H1 (cell line): ENCODE measurements at regions not wholly inside any gene's neighbourhood (a gene's known extent, or its start where the extent isn't known, plus 50 kb on each side); places are given as distances from the start of the nearest gene placed in this dataset.

Source experiments
- CTCF ChIA-PET: fragments of 300-600 bp; sonication (Branson Sonifier 250); formaldehyde crosslinking; loops from one replicate; lab custom pipeline; 2021; ENCODE audit not compliant: partially characterized antibody; lab: Charles Lee
- POLR2A ChIA-PET: fragments of 300-600 bp; sonication (Branson Sonifier 250); formaldehyde crosslinking; loops from one replicate; lab custom pipeline; 2021; ENCODE audit warnings: inconsistent platforms; ENCODE audit not compliant: partially characterized antibody; lab: Charles Lee
- DNase-seq, 2 experiments: peaks; one replicate each; pipeline versions ENCODE4 v3.0.0 to v3.0.0-alpha.2; 2010 to 2022; ENCODE audit warnings: low spot score in 2 of 2, low read depth in 1 of 2, mixed read lengths in 1 of 2
- FAIRE-seq: peaks from 2 replicates; lab custom pipeline; 2011; peaks lifted over from hg19 to GRCh38; lab: Jason Lieb, UNC
- H2AFZ ChIP-seq: 2 replicates; pipeline ENCODE4 v1.8.1; 2012; ENCODE audit warnings: low read length, inconsistent platforms
- H2AK5ac ChIP-seq: 2 replicates; pipeline ENCODE4 v1.6.1; 2013; ENCODE audit warnings: low read depth, low read length
- H2BK120ac ChIP-seq: replicated peaks from 2 replicates; pipeline ENCODE3; 2013; ENCODE audit warnings: low read depth, low read length, inconsistent platforms
- H2BK12ac ChIP-seq: 2 replicates; pipeline ENCODE4 v1.6.1; 2013; ENCODE audit warnings: low read depth, low read length
- H2BK15ac ChIP-seq: 2 replicates; pipeline ENCODE4 v1.6.1; 2013; ENCODE audit warnings: low read length
- H2BK20ac ChIP-seq: 2 replicates; pipeline ENCODE4 v1.6.1; 2013; ENCODE audit warnings: low read length
- H2BK5ac ChIP-seq: 2 replicates; pipeline ENCODE4 v1.6.1; 2013; ENCODE audit warnings: low read depth, low read length
- H3K14ac ChIP-seq: 2 replicates; pipeline ENCODE4 v1.6.1; 2013; ENCODE audit warnings: inconsistent platforms; ENCODE audit not compliant: insufficient read length
- H3K18ac ChIP-seq: 2 replicates; pipeline ENCODE4 v1.6.1; 2013; ENCODE audit warnings: low read length; ENCODE audit errors: extremely low read depth
- H3K23ac ChIP-seq: 2 replicates; pipeline ENCODE4 v1.6.1; 2013; ENCODE audit warnings: inconsistent platforms; ENCODE audit not compliant: insufficient read length
- H3K23me2 ChIP-seq: 2 replicates; pipeline ENCODE4 v1.6.1; 2013; ENCODE audit warnings: low read depth, low read length
- H3K27ac ChIP-seq: 2 replicates; pipeline ENCODE4 v1.6.1; 2011; ENCODE audit warnings: low read depth, low read length, inconsistent platforms
- H3K27me3 ChIP-seq, 4 experiments: replicated peaks in 1 of 4; 1 replicate in 1 of 4; 2 replicates in 3 of 4; pipeline versions ENCODE4 v1.6.1 to v1.8.1; 2011 to 2013; ENCODE audit warnings: low read length in 3 of 4, mild to moderate bottlenecking in 3 of 4, inconsistent platforms in 2 of 4, mixed read lengths in 2 of 4, moderate library complexity in 1 of 4; ENCODE audit not compliant: control insufficient read depth in 3 of 4, insufficient read depth in 3 of 4; ENCODE audit errors: extremely low read depth in 1 of 4
- H3K36me3 ChIP-seq, 4 experiments: 2 replicates each; pipeline versions ENCODE4 v1.6.1 to v1.8.1; 2011 to 2013; ENCODE audit warnings: mild to moderate bottlenecking in 4 of 4, low read length in 3 of 4, moderate library complexity in 2 of 4, control low read depth in 1 of 4, inconsistent platforms in 1 of 4; ENCODE audit not compliant: insufficient read depth in 4 of 4, control insufficient read depth in 2 of 4
- H3K4ac ChIP-seq: replicated peaks from 2 replicates; pipeline ENCODE3; 2013; ENCODE audit warnings: low read length, low read depth, mixed read lengths, inconsistent platforms; ENCODE audit not compliant: insufficient read length
- H3K4me1 ChIP-seq, 4 experiments: replicated peaks in 1 of 4; 1 replicate in 1 of 4; 2 replicates in 3 of 4; pipeline versions ENCODE4 v1.6.1 to v1.8.1; 2011 to 2013; ENCODE audit warnings: low read length in 3 of 4, inconsistent platforms in 2 of 4, mixed read lengths in 1 of 4; ENCODE audit not compliant: insufficient read depth in 4 of 4, control insufficient read depth in 3 of 4
- H3K4me2 ChIP-seq, 2 experiments: 2 replicates each; pipeline versions ENCODE4 v1.6.1 to v1.8.1; 2011 to 2013; ENCODE audit warnings: low read depth in 2 of 2, low read length in 2 of 2, control low read depth in 1 of 2, inconsistent platforms in 1 of 2, mild to moderate bottlenecking in 1 of 2; ENCODE audit not compliant: insufficient read depth in 1 of 2
- H3K4me3 ChIP-seq, 4 experiments: fragments of 200-600, 300-600 bp in 1 of 4; sonication (generic), shearing (Covaris generic), sonication (Bioruptor Twin) in 1 of 4; 2 replicates each; pipeline versions ENCODE4 v1.5.1 to v1.8.1; 2011 to 2016; ENCODE audit warnings: low read length in 4 of 4, low read depth in 3 of 4, control low read depth in 2 of 4, inconsistent platforms in 2 of 4, mild to moderate bottlenecking in 2 of 4, mixed read lengths in 1 of 4, moderate library complexity in 1 of 4; ENCODE audit not compliant: insufficient read depth in 2 of 4; ENCODE audit errors: extremely low read depth in 1 of 4
- H3K56ac ChIP-seq: replicated peaks from 2 replicates; pipeline ENCODE3; 2013; ENCODE audit warnings: low read depth, mild to moderate bottlenecking, mixed read lengths, low read length, inconsistent platforms; ENCODE audit not compliant: insufficient read length
- H3K79me1 ChIP-seq: 2 replicates; pipeline ENCODE4 v1.6.1; 2013; ENCODE audit warnings: low read depth, low read length, control low read depth
- H3K79me2 ChIP-seq, 2 experiments: 2 replicates each; pipeline versions ENCODE4 v1.6.1 to v1.8.1; 2012 to 2013; ENCODE audit warnings: low read length in 2 of 2, mild to moderate bottlenecking in 2 of 2, inconsistent platforms in 1 of 2; ENCODE audit not compliant: insufficient read depth in 2 of 2, control insufficient read depth in 1 of 2
- H3K9ac ChIP-seq, 4 experiments: replicated peaks in 1 of 4; 1 replicate in 1 of 4; 2 replicates in 3 of 4; pipeline versions ENCODE4 v1.6.1 to v1.8.1; 2011 to 2013; ENCODE audit warnings: low read depth in 3 of 4, low read length in 3 of 4, control low read depth in 2 of 4, mild to moderate bottlenecking in 2 of 4, moderate library complexity in 2 of 4, inconsistent platforms in 1 of 4; ENCODE audit errors: extremely low read depth in 1 of 4
- H3K9me3 ChIP-seq, 2 experiments: 2 replicates each; pipeline versions ENCODE4 v1.6.1 to v1.8.1; 2012 to 2013; ENCODE audit warnings: mild to moderate bottlenecking in 2 of 2, moderate library complexity in 2 of 2, control low read depth in 1 of 2, inconsistent platforms in 1 of 2, low read depth in 1 of 2, low read length in 1 of 2, mixed read lengths in 1 of 2; ENCODE audit not compliant: insufficient read depth in 2 of 2
- H4K20me1 ChIP-seq, 2 experiments: replicated peaks in 1 of 2; 2 replicates each; pipeline versions ENCODE3 to v1.8.1; 2011 to 2013; ENCODE audit warnings: inconsistent platforms in 2 of 2, low read length in 2 of 2, mild to moderate bottlenecking in 1 of 2; ENCODE audit not compliant: insufficient read depth in 2 of 2, control insufficient read depth in 1 of 2
- H4K5ac ChIP-seq: 2 replicates; pipeline ENCODE4 v1.6.1; 2013; ENCODE audit warnings: low read length, low read depth, mixed read lengths, inconsistent platforms; ENCODE audit not compliant: insufficient read length
- H4K8ac ChIP-seq: 2 replicates; pipeline ENCODE4 v1.8.0; 2013; ENCODE audit warnings: mild to moderate bottlenecking, moderate library complexity, low read length, inconsistent platforms; ENCODE audit not compliant: insufficient read depth; ENCODE audit errors: extremely low read depth
- H4K91ac ChIP-seq: replicated peaks from 2 replicates; pipeline ENCODE3; 2013; ENCODE audit warnings: low read length, mixed read lengths, inconsistent platforms; ENCODE audit not compliant: insufficient read length
- BCL11A ChIP-seq, 2 experiments: IDR thresholded peaks; one replicate each; pipeline ENCODE4 v1.6.1; 2011; ENCODE audit warnings: low read depth in 2 of 2, low read length in 2 of 2, mild to moderate bottlenecking in 2 of 2
- BRCA1 ChIP-seq: IDR thresholded peaks from 2 replicates; pipeline ENCODE4 v1.6.1; 2012; ENCODE audit warnings: low read depth, low read length, improper control_type of control experiment
- CEBPB ChIP-seq: IDR thresholded peaks from 2 replicates; pipeline ENCODE4 v1.6.1; 2012; ENCODE audit warnings: low read depth, low read length
- CTBP2 ChIP-seq: IDR thresholded peaks from 2 replicates; pipeline ENCODE4 v1.7.0; 2011; ENCODE audit warnings: borderline replicate concordance, mild to moderate bottlenecking, moderate library complexity, mixed read lengths, low read length; ENCODE audit not compliant: insufficient read depth, insufficient read length
- EP300 ChIP-seq, 2 experiments: IDR thresholded peaks; 1 replicate in 1 of 2; 2 replicates in 1 of 2; pipeline ENCODE4 v1.6.1; 2011 to 2012; ENCODE audit warnings: low read depth in 2 of 2, low read length in 2 of 2, mild to moderate bottlenecking in 2 of 2, borderline replicate concordance in 1 of 2, inconsistent platforms in 1 of 2, moderate library complexity in 1 of 2
- GABPA ChIP-seq: IDR thresholded peaks from 2 replicates; pipeline ENCODE4 v1.6.1; 2011; ENCODE audit warnings: mild to moderate bottlenecking, low read length, moderate library complexity, borderline replicate concordance; ENCODE audit not compliant: insufficient read depth
- HDAC2 ChIP-seq, 2 experiments: fragments of 300-600 bp in 1 of 2; sonication (generic) in 1 of 2; IDR thresholded peaks; 2 replicates each; pipeline ENCODE4 v1.6.1; 2011 to 2012; ENCODE audit warnings: low read depth in 2 of 2, low read length in 2 of 2, mild to moderate bottlenecking in 2 of 2, moderate library complexity in 2 of 2, borderline replicate concordance in 1 of 2, inconsistent platforms in 1 of 2
- SIRT6 ChIP-seq: IDR thresholded peaks from one replicate; pipeline ENCODE4 v1.7.1; 2012; ENCODE audit warnings: low read length, inconsistent platforms
- SP1 ChIP-seq: IDR thresholded peaks from 2 replicates; pipeline ENCODE4 v1.6.1; 2011; ENCODE audit warnings: low read depth, low read length
- SUZ12 ChIP-seq: fragments of 200-600 bp; sonication (generic); IDR thresholded peaks from 2 replicates; pipeline ENCODE4 v1.6.1; 2012; ENCODE audit warnings: mild to moderate bottlenecking, inconsistent platforms, low read length, moderate library complexity, mixed read lengths
- TAF7 ChIP-seq: optimal IDR thresholded peaks from 2 replicates; pipeline ENCODE3; 2011; ENCODE audit warnings: low read depth, mild to moderate bottlenecking, inconsistent platforms, low read length, moderate library complexity, borderline replicate concordance
- TBP ChIP-seq: IDR thresholded peaks from 2 replicates; pipeline ENCODE4 v1.6.1; 2011; ENCODE audit warnings: low read depth, low read length, improper control_type of control experiment
- WGBS, 2 experiments: shearing (Covaris generic) in 1 of 2; methylation state at CpG; one replicate each; pipeline versions ENCODE4 v1.1.6 to v1.1.7; 2013 to 2015; ENCODE audit warnings: low lambda C conversion rate in 2 of 2, mixed read lengths in 2 of 2, inconsistent platforms in 1 of 2, low coverage in 1 of 2, missing lambda C conversion rate in 1 of 2; ENCODE audit not compliant: insufficient replicate concordance in 2 of 2, insufficient coverage in 1 of 2, insufficient read length in 1 of 2; ENCODE audit errors: extremely low coverage in 1 of 2, missing lambda C conversion rate in 1 of 2; 5-methylcytosine and 5-hydroxymethylcytosine counted together

DNA sequence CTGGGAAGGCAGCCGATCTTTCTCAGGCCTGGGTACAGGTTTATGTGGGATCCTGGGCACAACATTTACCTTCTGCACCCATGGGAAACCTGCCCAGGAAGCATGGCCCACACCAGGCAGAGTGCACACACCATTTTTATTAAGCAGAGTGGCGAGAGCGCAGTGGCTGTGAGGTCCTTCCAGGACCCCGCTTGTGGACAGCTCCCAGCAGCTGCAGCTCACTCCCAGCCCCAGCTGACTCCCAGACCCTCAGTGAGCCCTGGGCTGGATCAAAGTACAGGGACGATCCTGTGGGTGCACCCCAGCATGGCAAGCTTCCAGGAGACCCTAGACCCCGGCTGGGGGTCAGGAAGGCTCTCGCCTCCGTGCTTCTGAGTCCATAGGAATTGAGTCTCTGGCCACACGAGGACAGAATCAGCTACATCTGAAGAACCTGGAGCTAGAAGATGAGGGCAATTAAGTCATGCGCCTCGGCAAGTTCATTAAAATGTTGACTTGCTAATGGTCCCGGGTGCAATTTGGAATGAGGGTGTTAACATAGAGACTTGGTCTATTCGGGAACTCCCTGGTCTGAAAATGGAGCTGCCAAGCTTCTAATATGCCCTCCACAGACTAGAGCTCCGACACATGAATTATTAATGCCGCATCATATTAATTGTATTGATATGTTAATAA lies 65.4 kb upstream of the SLCO4A1 start:
- no peak for FAIRE-seq
- POLR2A ChIA-PET = interaction anchor here (0.8 to 1.5 kb wide), 3 partner anchors 12 to 26 kb away, joined by 3 to 4 read pairs (median 3); no protein-coding TSS in a partner anchor
- H4K8ac ChIP-seq = no peak overlapping the region
- TF ChIP-seq CTBP2 (no peak), SP1 (no peak), SIRT6 (no peak), TBP (no peak), HDAC2 (IDR thresholded peaks at IDR 0.05; ENCODE audit: borderline replicate concordance in 1 of 2, low read depth in 2 of 2, low read length in 2 of 2) (peak; percentile 60 to 90; a peak in 1 of 4 replicates), TAF7 (peak; percentile 39), SUZ12 (no peak), GABPA (peak; percentile 55; the same call in 1 of the 2 replicates), BRCA1 (no peak), CEBPB (no peak), BCL11A (IDR thresholded peaks at IDR 0.05; ENCODE audit: low read depth in 2 of 2, low read length in 2 of 2) (no peak), EP300 (IDR thresholded peaks at IDR 0.05; ENCODE audit: borderline replicate concordance in 1 of 2, low read depth in 2 of 2, low read length in 2 of 2) (no peak)

More for the DNA sequence above, 65.4 kb upstream of the SLCO4A1 start:
- no peak overlapping the region for H3K4me2 ChIP-seq
- no peak overlapping the region for H3K27ac ChIP-seq
- no peak overlapping the region for H4K5ac ChIP-seq
- no peaks in the 10 kb centered on the region for H3K36me3 ChIP-seq
- no peaks in the 10 kb centered on the region for H3K23me2 ChIP-seq
- H4K91ac ChIP-seq = no peak overlapping the region
- H2BK120ac ChIP-seq = no peak overlapping the region
- H3K23ac ChIP-seq = no peak overlapping the region
- peaks cover 3% of the 10 kb centered on the region in 2 experiments; a peak in 1 of 4 replicates for H3K9me3 ChIP-seq
- no peak overlapping the region for H2BK20ac ChIP-seq
- no peak overlapping the region for H2BK15ac ChIP-seq
- no peaks in the 10 kb centered on the region for H3K79me1 ChIP-seq
- H3K79me2 ChIP-seq = no peaks in the 10 kb centered on the region
- peaks cover 0 to 11% (median 3%) of the 10 kb centered on the region in 4 experiments; a peak in 3 of 7 replicates for H3K4me1 ChIP-seq
- H3K4me3 ChIP-seq = no peak overlapping the region
- CTCF ChIA-PET = interaction anchor here (0.6 to 5.3 kb wide), 22 partner anchors 9 to 732 kb away, joined by 3 to 45 read pairs (median 4); no protein-coding TSS in a partner anchor
- H3K4ac ChIP-seq = no peak overlapping the region
- 87% methylated on average over 15 of the region's 15 CpGs; no CpG with 5 or more reads in 1 of the 2 experiments for WGBS, 2 experiments
- H3K14ac ChIP-seq = no peak overlapping the region
- no peak overlapping the region for H3K9ac ChIP-seq
- no peak overlapping the region for H3K18ac ChIP-seq
- H3K56ac ChIP-seq = no peak overlapping the region
- H3K27me3 ChIP-seq = no peaks in the 10 kb centered on the region
- no peak overlapping the region for H2AFZ ChIP-seq
- no peak overlapping the region for H2BK5ac ChIP-seq
- DNase-seq = no peak
- no peak overlapping the region for H2AK5ac ChIP-seq
- H4K20me1 ChIP-seq = peaks cover 1 to 2% of the 10 kb centered on the region in 2 experiments
- no peak overlapping the region for H2BK12ac ChIP-seq
